ENCODE measurements at regions not wholly inside any gene's neighbourhood (a gene's known extent, or its start where the extent isn't known, plus 50 kb on each side); places are given as distances from the start of the nearest gene placed in this dataset.

DNA sequence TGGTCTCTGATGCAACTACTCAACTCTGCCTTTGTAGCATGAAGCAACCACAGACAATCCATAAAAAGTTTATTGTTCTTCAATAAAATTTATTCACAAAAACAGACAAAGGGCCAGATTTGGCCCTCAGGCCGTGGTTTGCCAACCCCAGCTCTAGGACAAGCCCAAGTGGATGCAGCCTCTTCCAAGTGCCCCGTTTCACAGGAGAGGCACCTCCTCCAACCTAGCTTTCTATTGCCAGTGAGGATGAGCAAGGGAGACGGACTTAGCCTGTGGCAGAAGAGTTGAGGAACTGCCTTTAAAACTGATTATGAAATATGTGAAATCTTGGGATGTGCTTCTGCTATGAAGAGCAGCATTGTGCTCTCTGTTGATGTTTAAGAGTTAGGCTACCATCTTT, 105.4 kb downstream of the PSMG1 start:
- no peak for TF ChIP-seq EZH2phosphoT487 (IDR thresholded peaks at IDR 0.05; ENCODE audit: insufficient read depth, low read depth)
- TF ChIP-seq EZH2 (IDR thresholded peaks at IDR 0.05; ENCODE audit: insufficient read depth, poor library complexity, severe bottlenecking), result no peak

All from GM23248 (cell line).